Stomach smooth muscle (tissue), 2 donors: ENCODE measurements at regions not wholly inside any gene's neighbourhood (a gene's known extent, or its start where the extent isn't known, plus 50 kb on each side); places are given as distances from the start of the nearest gene placed in this dataset.

Experiments used
- H3K27ac ChIP-seq: one replicate; pipeline ENCODE4 v1.7.0; 2013; ENCODE audit warnings: mild to moderate bottlenecking, low read length, inconsistent platforms
- H3K27me3 ChIP-seq, 2 donors: one replicate each; pipeline ENCODE4 v1.7.0; 2013; ENCODE audit warnings: low read length in 2 of 2; ENCODE audit not compliant: insufficient read depth in 2 of 2, control insufficient read depth in 1 of 2
- H3K36me3 ChIP-seq, 2 donors: one replicate each; pipeline ENCODE4 v1.7.0; 2013; ENCODE audit warnings: low read length in 2 of 2; ENCODE audit not compliant: control insufficient read depth in 2 of 2, insufficient read depth in 2 of 2
- H3K4me1 ChIP-seq: one replicate; pipeline ENCODE4 v1.7.0; 2013; ENCODE audit warnings: low read length; ENCODE audit not compliant: control insufficient read depth, insufficient read depth
- H3K4me3 ChIP-seq, 2 donors: one replicate each; pipeline ENCODE4 v1.7.0; 2013; ENCODE audit warnings: low read length in 2 of 2
- H3K9ac ChIP-seq, 2 donors: one replicate each; pipeline ENCODE4 v1.7.0; 2013; ENCODE audit warnings: low read length in 2 of 2, mild to moderate bottlenecking in 1 of 2
- H3K9me3 ChIP-seq, 2 donors: one replicate each; pipeline ENCODE4 v1.7.0; 2013; ENCODE audit warnings: low read length in 2 of 2; ENCODE audit not compliant: control insufficient read depth in 2 of 2
- donor health status: healthy.
- donor health status: Pancreatic carcinoma.

GRCh38 chr2:2640818-2641217, 309.7 kb upstream of the MYT1L start:
- no peak overlapping the region for H3K9ac ChIP-seq
- H3K36me3 ChIP-seq: no peaks in the 10 kb centered on the region
- H3K9me3 ChIP-seq: no peaks in the 10 kb centered on the region
- H3K27ac ChIP-seq: no peak overlapping the region
- no peak overlapping the region for H3K4me3 ChIP-seq
- H3K27me3 ChIP-seq: peaks cover 0 to 9% of the 10 kb centered on the region in 2 donors
- no peaks in the 10 kb centered on the region for H3K4me1 ChIP-seq

DNA sequence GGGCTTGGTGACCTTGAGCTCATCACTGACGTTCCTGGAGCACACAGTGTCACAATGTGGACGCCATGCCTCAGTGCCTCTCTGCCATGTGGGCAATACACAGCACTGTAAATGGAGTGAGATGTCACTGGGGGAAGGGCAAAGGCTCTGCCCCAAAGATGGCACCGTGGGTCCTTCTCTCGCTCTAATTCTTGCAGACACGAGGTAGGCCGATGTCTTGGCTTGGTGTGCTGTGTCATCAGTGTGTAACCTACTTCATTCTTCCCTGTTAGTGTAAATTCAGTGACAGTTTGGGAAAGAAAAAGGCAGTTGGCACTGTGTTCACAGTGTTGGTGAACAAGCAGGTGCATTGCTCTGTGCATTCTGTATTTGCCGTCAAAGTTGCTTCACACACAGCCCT, 309.3 kb upstream of the MYT1L start:
- Histone ChIP-seq H3K4me1 (no peaks in the 10 kb centered on the region), H3K27ac (no peak overlapping the region), H3K9ac (no peak overlapping the region), H3K9me3 (no peaks in the 10 kb centered on the region), H3K4me3 (no peak overlapping the region), H3K36me3 (no peaks in the 10 kb centered on the region), H3K27me3 (peaks cover 0 to 7% of the 10 kb centered on the region in 2 donors)

GRCh38 chr2:2639251-2640139, 308.4 kb upstream of the MYT1L start:
- Histone ChIP-seq H3K9ac (no peak overlapping the region), H3K4me3 (no peak overlapping the region), H3K27me3 (peaks cover 0 to 6% of the 10 kb centered on the region in 2 donors), H3K27ac (no peak overlapping the region), H3K36me3 (no peaks in the 10 kb centered on the region), H3K4me1 (no peaks in the 10 kb centered on the region), H3K9me3 (no peaks in the 10 kb centered on the region)

- H3K27me3 ChIP-seq: peaks cover 0 to 6% of the 10 kb centered on the region in 2 donors
- H3K9me3 ChIP-seq: no peaks in the 10 kb centered on the region
- H3K9ac ChIP-seq: no peak overlapping the region
- no peaks in the 10 kb centered on the region for H3K36me3 ChIP-seq
- no peak overlapping the region for H3K27ac ChIP-seq
- H3K4me3 ChIP-seq: no peak overlapping the region
- H3K4me1 ChIP-seq: no peaks in the 10 kb centered on the region
These were observed 307.6 kb upstream of the MYT1L start for GRCh38 chr2:2638547-2639220.

DNA sequence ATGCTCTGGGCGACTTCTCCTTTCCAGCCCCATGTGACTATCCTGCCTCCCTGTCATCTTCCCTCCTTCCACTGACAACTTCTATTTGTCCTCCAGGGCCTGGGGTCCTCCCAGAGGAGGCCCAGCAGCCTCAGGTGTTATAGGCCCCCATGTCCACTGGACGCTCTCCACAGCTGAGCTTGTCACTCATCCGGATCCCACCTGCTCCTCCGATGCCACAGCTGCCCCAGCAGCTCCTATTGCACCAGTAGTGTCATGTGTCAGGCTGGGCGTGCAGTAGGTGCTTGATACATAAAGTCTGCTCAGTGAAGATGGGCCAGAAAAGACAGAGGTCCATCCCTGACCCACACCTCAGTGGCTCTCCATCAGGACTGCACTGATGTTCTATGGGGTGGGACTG, 305.7 kb upstream of the MYT1L start:
- peaks cover 0 to 6% of the 10 kb centered on the region in 2 donors for H3K27me3 ChIP-seq
- no peak overlapping the region for H3K27ac ChIP-seq

GRCh38 chr2:2635025-2635528, 304.0 kb upstream of the MYT1L start:
- H3K4me3 ChIP-seq: no peak overlapping the region
- peaks cover 0 to 2% of the 10 kb centered on the region in 2 donors for H3K27me3 ChIP-seq
- no peak overlapping the region for H3K27ac ChIP-seq
- peaks cover 0 to 3% of the 10 kb centered on the region in 2 donors for H3K9me3 ChIP-seq
- no peak overlapping the region for H3K9ac ChIP-seq
- H3K36me3 ChIP-seq: no peaks in the 10 kb centered on the region
- H3K4me1 ChIP-seq: no peaks in the 10 kb centered on the region

More for the DNA sequence above, 305.7 kb upstream of the MYT1L start:
- Histone ChIP-seq H3K4me1 (no peaks in the 10 kb centered on the region), H3K4me3 (no peak overlapping the region), H3K9me3 (no peaks in the 10 kb centered on the region), H3K36me3 (no peaks in the 10 kb centered on the region), H3K9ac (no peak overlapping the region)

DNA sequence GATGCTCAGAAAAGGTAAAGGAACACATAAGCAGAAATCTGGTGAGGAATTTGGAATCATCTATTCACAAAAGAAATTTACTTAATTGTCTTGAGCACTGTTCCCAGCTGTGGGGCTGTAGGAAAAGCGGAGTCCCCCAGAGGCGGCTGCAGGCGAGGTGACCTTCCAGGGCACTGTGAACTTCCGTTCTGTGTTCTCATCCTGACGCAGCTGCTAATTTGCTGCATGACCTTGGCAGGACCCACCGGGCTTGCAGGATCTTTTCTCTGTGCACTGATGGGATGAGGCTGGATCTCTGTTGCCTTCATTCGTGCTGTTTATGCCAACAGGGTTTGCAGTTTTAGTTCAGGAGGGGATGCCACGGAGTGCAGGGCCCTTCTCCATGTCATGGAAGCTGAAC, 301.9 kb upstream of the MYT1L start:
- H3K4me1 ChIP-seq: no peaks in the 10 kb centered on the region
- H3K27ac ChIP-seq: no peak overlapping the region
- H3K9ac ChIP-seq: no peak overlapping the region
- H3K36me3 ChIP-seq: no peaks in the 10 kb centered on the region
- H3K27me3 ChIP-seq: peaks cover 0 to 2% of the 10 kb centered on the region in 2 donors
- H3K4me3 ChIP-seq: no peak overlapping the region
- peaks cover 0 to 3% of the 10 kb centered on the region in 2 donors for H3K9me3 ChIP-seq

GRCh38 chr2:2623939-2624338, 292.9 kb upstream of the MYT1L start:
- H3K4me1 ChIP-seq: no peaks in the 10 kb centered on the region
- no peak overlapping the region for H3K27ac ChIP-seq
- peaks cover 0 to 2% of the 10 kb centered on the region in 2 donors for H3K9me3 ChIP-seq
- H3K27me3 ChIP-seq: peaks cover 0 to 7% of the 10 kb centered on the region in 2 donors
- H3K4me3 ChIP-seq: no peak overlapping the region
- H3K36me3 ChIP-seq: no peaks in the 10 kb centered on the region
- no peak overlapping the region for H3K9ac ChIP-seq

DNA sequence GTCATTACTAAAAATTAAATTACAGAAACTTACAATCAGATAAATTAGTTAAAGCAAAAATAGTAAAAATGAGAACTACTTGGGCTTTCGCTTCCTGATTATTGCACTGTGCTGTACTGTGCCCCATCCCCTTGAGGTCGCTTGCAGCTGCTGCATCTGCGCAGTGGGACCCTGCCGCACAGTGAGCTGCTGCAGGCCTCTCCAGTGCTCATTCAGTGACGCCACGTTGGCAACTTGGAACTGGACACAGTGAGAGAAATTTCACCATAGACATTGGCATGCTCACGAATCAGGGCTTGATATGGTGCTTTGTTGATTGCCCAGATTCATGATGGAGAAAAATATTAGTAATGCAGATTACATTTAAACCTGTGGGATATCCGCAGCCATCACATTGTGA, 290.8 kb upstream of the MYT1L start:
- Histone ChIP-seq H3K9me3 (peaks cover 0 to 4% of the 10 kb centered on the region in 2 donors), H3K27me3 (peaks cover 0 to 7% of the 10 kb centered on the region in 2 donors), H3K27ac (no peak overlapping the region)

GRCh38 chr2:2620604-2621003, 289.5 kb upstream of the MYT1L start:
- Histone ChIP-seq H3K4me3 (no peak overlapping the region), H3K4me1 (no peaks in the 10 kb centered on the region), H3K9ac (no peak overlapping the region), H3K36me3 (no peaks in the 10 kb centered on the region), H3K27me3 (peaks cover 0 to 7% of the 10 kb centered on the region in 2 donors), H3K27ac (no peak overlapping the region), H3K9me3 (peaks cover 0 to 3% of the 10 kb centered on the region in 2 donors)

More for the DNA sequence above, 290.8 kb upstream of the MYT1L start:
- Histone ChIP-seq H3K36me3 (no peaks in the 10 kb centered on the region), H3K9ac (no peak overlapping the region), H3K4me1 (no peaks in the 10 kb centered on the region), H3K4me3 (no peak overlapping the region)
